ENCODE measurements at regions not wholly inside any gene's neighbourhood (a gene's known extent, or its start where the extent isn't known, plus 50 kb on each side); places are given as distances from the start of the nearest gene placed in this dataset.

DNA sequence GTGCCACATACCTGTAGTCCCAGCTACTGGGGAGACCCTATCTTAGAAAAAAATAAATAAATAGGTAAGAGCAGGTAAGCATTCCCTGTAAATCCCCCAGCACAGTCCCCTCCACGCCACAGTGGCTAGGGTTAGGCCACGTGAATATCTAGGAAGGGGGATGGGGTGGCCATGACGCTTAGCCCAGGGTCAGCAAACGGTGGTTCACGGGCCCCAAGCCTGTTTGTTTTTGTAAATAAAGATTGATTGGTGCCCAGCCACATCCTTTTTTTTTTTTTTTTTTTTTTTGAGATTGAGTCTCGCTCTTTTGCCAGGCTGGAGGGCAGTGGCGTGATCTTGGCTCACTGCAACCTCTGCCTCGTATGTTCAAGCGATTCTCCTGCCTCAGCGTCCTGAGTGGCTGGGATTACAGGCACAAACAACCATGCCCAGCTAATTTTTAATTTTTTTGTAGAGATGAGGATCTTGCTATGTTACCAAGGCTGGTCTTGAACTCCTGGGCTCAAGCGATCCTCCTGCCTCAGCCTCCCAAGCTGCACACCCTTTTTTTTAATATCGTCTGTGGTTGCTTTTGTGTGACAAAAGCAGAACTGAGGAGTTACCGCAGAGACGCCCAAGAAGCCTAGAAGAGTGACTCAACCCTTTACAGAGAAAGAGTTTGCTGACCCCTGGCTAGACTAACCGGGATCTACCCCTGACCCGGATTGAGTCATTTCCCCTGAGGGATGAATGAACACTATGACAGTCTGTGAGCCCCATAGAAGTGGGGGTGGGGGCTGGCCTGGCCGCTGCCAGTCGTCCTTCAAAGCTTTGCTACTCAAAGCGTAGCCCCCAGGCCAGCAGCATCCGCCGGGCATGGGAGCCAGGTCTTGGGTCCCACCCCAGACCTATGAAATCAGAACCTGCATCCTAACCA is 113.7 kb upstream of the NCOR2 start:
- TF ChIP-seq, protein P1, sequence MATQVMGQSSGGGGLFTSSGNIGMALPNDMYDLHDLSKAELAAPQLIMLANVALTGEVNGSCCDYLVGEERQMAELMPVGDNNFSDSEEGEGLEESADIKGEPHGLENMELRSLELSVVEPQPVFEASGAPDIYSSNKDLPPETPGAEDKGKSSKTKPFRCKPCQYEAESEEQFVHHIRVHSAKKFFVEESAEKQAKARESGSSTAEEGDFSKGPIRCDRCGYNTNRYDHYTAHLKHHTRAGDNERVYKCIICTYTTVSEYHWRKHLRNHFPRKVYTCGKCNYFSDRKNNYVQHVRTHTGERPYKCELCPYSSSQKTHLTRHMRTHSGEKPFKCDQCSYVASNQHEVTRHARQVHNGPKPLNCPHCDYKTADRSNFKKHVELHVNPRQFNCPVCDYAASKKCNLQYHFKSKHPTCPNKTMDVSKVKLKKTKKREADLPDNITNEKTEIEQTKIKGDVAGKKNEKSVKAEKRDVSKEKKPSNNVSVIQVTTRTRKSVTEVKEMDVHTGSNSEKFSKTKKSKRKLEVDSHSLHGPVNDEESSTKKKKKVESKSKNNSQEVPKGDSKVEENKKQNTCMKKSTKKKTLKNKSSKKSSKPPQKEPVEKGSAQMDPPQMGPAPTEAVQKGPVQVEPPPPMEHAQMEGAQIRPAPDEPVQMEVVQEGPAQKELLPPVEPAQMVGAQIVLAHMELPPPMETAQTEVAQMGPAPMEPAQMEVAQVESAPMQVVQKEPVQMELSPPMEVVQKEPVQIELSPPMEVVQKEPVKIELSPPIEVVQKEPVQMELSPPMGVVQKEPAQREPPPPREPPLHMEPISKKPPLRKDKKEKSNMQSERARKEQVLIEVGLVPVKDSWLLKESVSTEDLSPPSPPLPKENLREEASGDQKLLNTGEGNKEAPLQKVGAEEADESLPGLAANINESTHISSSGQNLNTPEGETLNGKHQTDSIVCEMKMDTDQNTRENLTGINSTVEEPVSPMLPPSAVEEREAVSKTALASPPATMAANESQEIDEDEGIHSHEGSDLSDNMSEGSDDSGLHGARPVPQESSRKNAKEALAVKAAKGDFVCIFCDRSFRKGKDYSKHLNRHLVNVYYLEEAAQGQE (IDR thresholded peaks at IDR 0.05; ENCODE audit: insufficient read depth in 1 of 2, low read depth in 2 of 2, low read length in 2 of 2) = no peak
- TF ChIP-seq TAF1 (IDR thresholded peaks at IDR 0.05; ENCODE audit: borderline replicate concordance, insufficient read depth, low read length) (no peak), FOXP2 (optimal IDR thresholded peaks at IDR 0.05; ENCODE audit: borderline replicate concordance, extremely low read depth, extremely low read length, insufficient read depth) (no peak), POLR2AphosphoS5 (IDR thresholded peaks at IDR 0.05; ENCODE audit: low read depth, low read length) (no peak)
